PC-3 (cell line): ENCODE measurements at regions not wholly inside any gene's neighbourhood (a gene's known extent, or its start where the extent isn't known, plus 50 kb on each side); places are given as distances from the start of the nearest gene placed in this dataset.

Source experiments
- CTCF ChIP-seq: fragments of 300-600 bp; sonication (generic); conservative IDR thresholded peaks from 2 replicates; pipeline ENCODE4 v1.5.1; 2017; ENCODE audit warnings: antibody characterized with exemption, low read depth, mild to moderate bottlenecking, low read length
- EZH2 ChIP-seq: fragments of 300-600 bp; sonication (generic); IDR thresholded peaks from one replicate; pipeline ENCODE4 v1.6.1; 2017; ENCODE audit warnings: antibody characterized with exemption, mild to moderate bottlenecking, low read length; ENCODE audit not compliant: unreplicated experiment

GRCh38 chrX:46169808-46170207 lies 375.4 kb downstream of the ZNF674 start:
- TF ChIP-seq EZH2 (no peak), CTCF (no peak)
